Esophagus squamous epithelium (tissue), 5 donors: ENCODE measurements at regions not wholly inside any gene's neighbourhood (a gene's known extent, or its start where the extent isn't known, plus 50 kb on each side); places are given as distances from the start of the nearest gene placed in this dataset.
"Not testable (repeated sequence)": the region's sequence is repeated elsewhere in the genome, so short reads cannot be mapped to it uniquely, and the experiment has no call there.

Experiments used
- DNase-seq: peaks from one replicate; lab custom pipeline; 2025; lab: John Stamatoyannopoulos, UW
- H3K27ac ChIP-seq, 4 donors: fragments of 200-600 bp; sonication (generic); one replicate each; pipeline ENCODE4 v1.5.1; 2016 to 2019; ENCODE audit warnings: mild to moderate bottlenecking in 1 of 4
- H3K27me3 ChIP-seq, 4 donors: fragments of 200-600 bp; sonication (generic); 1 replicate in 3 of 4; 2 replicates in 1 of 4; pipeline versions ENCODE4 v1.5.1 to v1.6.0; 2017 to 2021; ENCODE audit warnings: antibody characterized with exemption in 1 of 4
- H3K36me3 ChIP-seq, 3 donors: fragments of 200-600 bp; sonication (generic); one replicate each; pipeline ENCODE4 v1.5.1; 2016 to 2019
- H3K4me1 ChIP-seq, 3 donors: fragments of 200-600 bp; sonication (generic); one replicate each; pipeline ENCODE4 v1.5.1; 2017 to 2019
- H3K4me3 ChIP-seq, 4 donors: fragments of 200-600 bp; sonication (generic); 1 replicate in 3 of 4; 2 replicates in 1 of 4; pipeline ENCODE4 v1.5.1; 2016 to 2019; ENCODE audit warnings: mild to moderate bottlenecking in 2 of 4, moderate library complexity in 1 of 4
- H3K9me3 ChIP-seq, 3 donors: fragments of 200-600 bp; sonication (generic); one replicate each; pipeline ENCODE4 v1.5.1; 2016 to 2019
- WGBS, 2 donors: methylation state at CpG; one replicate each; pipeline ENCODE4 v1.1.5; 2018; 5-methylcytosine and 5-hydroxymethylcytosine counted together
- intact Hi-C: fragments of 100-400 bp; cut with DNase I; formaldehyde crosslinking; loops from one replicate; pipeline ENCODE4 v1.15.0; 2022
- donor health status: DM: yes; HTN: yes; CAD: no.

GRCh38 chr7:75248216-75248615 is 147.2 kb upstream of the TRIM73 start:
- intact Hi-C loops, H3K27ac ChIP-seq, H3K27me3 ChIP-seq, H3K36me3 ChIP-seq, H3K9me3 ChIP-seq, H3K4me3 ChIP-seq, H3K4me1 ChIP-seq, DNase-seq: not testable (repeated sequence)
- WGBS, 2 donors, result no CpG with 5 or more reads among the region's 8 CpGs

DNA sequence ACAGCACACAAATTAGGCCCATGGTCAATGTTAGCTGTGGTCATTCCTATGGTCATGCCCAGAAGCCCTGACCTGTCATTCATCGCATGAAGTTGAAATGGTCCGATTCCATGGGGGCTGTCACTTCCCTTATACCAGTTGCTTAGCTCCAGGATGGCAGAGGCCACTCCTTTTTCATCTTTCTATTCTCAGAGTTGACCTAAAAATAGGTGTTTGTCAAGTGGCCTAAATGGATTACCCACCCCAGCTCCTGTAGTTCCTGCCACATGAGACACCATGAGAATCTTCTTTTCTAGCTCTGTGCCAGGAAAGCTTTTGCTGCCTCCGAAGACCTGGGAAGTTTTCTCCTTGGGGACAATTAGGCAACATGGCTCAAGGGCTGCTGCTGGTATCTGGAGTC is 141.2 kb upstream of the TRIM73 start:
- intact Hi-C loops, H3K4me1 ChIP-seq, H3K4me3 ChIP-seq, H3K27me3 ChIP-seq, DNase-seq, H3K36me3 ChIP-seq, H3K9me3 ChIP-seq, H3K27ac ChIP-seq: not testable (repeated sequence)
- no CpG with 5 or more reads among the region's 3 CpGs for WGBS, 2 donors

- H3K27me3 ChIP-seq, H3K4me1 ChIP-seq, H3K9me3 ChIP-seq, H3K4me3 ChIP-seq, intact Hi-C loops, H3K36me3 ChIP-seq, DNase-seq, H3K27ac ChIP-seq: not testable (repeated sequence)
- no CpG with 5 or more reads among the region's 2 CpGs for WGBS, 2 donors
These were observed 138.0 kb upstream of the TRIM73 start for GRCh38 chr7:75257442-75257841.

GRCh38 chr7:75259454-75260003 is 135.9 kb upstream of the TRIM73 start:
- DNase-seq, H3K9me3 ChIP-seq, H3K4me1 ChIP-seq, H3K36me3 ChIP-seq, intact Hi-C loops, H3K4me3 ChIP-seq, H3K27ac ChIP-seq, H3K27me3 ChIP-seq: not testable (repeated sequence)
- no CpG with 5 or more reads among the region's 6 CpGs for WGBS, 2 donors

DNA sequence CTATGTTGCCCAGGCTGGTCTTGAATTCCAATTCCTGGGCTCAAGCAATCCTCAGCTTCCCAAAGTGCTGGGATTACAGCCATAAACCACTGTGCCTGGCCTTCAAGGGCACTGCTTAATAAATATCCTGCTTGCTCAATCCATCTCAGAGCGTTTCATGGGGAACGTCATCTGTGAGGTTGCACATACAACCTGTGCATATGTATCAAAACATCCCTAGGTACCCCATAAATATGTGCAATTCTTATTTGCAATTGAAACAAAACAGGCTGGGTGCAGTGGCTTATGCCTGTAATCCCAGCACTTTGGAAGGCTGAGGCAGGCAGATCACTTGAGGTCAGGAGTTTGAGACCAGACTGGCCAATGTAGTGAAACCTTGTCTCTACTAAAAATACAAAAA is 133.8 kb upstream of the TRIM73 start:
- DNase-seq, H3K4me1 ChIP-seq, H3K27me3 ChIP-seq, H3K9me3 ChIP-seq, H3K27ac ChIP-seq, H3K36me3 ChIP-seq, H3K4me3 ChIP-seq, intact Hi-C loops: not testable (repeated sequence)
- WGBS, 2 donors, result no CpG with 5 or more reads among the region's 2 CpGs

DNA sequence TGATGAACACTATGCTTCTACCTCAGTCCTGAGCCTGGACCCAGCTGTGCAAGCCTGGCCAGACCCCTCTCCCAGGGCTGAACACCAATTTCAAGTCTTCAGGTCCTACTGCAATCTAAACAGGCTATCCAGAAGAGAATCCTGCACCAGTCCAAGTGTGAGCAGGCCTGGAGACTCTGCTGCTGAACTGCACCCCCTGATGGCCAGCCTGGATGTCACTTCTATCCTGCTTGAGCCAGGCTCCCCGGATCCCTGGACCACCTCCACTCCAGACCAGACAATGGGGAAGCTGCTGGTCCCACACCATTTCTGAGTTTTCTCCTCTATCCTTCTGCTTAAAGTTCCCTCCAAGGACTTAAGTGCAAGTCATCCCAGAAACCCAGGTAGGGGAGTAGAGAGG is 127.3 kb upstream of the TRIM73 start:
- H3K27ac ChIP-seq, H3K9me3 ChIP-seq, H3K36me3 ChIP-seq, H3K4me1 ChIP-seq, H3K27me3 ChIP-seq, intact Hi-C loops, H3K4me3 ChIP-seq, DNase-seq: not testable (repeated sequence)
- WGBS, 2 donors, result no CpG with 5 or more reads among the region's 1 CpG

- H3K4me1 ChIP-seq, H3K27me3 ChIP-seq, H3K36me3 ChIP-seq, intact Hi-C loops, H3K4me3 ChIP-seq, H3K9me3 ChIP-seq, DNase-seq, H3K27ac ChIP-seq: not testable (repeated sequence)
- no CpG with 5 or more reads among the region's 2 CpGs for WGBS, 2 donors
These were observed 126.3 kb upstream of the TRIM73 start for GRCh38 chr7:75269159-75269558.

- H3K27ac ChIP-seq, intact Hi-C loops, DNase-seq, H3K9me3 ChIP-seq, H3K36me3 ChIP-seq, H3K27me3 ChIP-seq, H3K4me3 ChIP-seq, H3K4me1 ChIP-seq: not testable (repeated sequence)
- WGBS, 2 donors, result no CpG with 5 or more reads among the region's 1 CpG
These were observed 121.3 kb upstream of the TRIM73 start for GRCh38 chr7:75274114-75274513.
